ENCODE measurements at regions not wholly inside any gene's neighbourhood (a gene's known extent, or its start where the extent isn't known, plus 50 kb on each side); places are given as distances from the start of the nearest gene placed in this dataset.
"Not testable (repeated sequence)": the region's sequence is repeated elsewhere in the genome, so short reads cannot be mapped to it uniquely, and the experiment has no call there.

- no peaks in the 10 kb centered on the region for H3K4me1 ChIP-seq
- no peak overlapping the region for H3K4me3 ChIP-seq
- in situ Hi-C loops (cut with MboI; ENCODE audit: low sequenced_read_pairs): no loop called here
- no peaks in the 10 kb centered on the region for H3K36me3 ChIP-seq (replicated peaks)
- no peaks in the 10 kb centered on the region for H3K9me3 ChIP-seq
- H3K27me3 ChIP-seq (ENCODE audit: low read depth): no peaks in the 10 kb centered on the region
- DNase-seq (ENCODE audit: low spot score in 2 of 2): no peak
Observed at GRCh38 chr4:137378821-137379220, 153.5 kb downstream of the PCDH18 start.

DNA sequence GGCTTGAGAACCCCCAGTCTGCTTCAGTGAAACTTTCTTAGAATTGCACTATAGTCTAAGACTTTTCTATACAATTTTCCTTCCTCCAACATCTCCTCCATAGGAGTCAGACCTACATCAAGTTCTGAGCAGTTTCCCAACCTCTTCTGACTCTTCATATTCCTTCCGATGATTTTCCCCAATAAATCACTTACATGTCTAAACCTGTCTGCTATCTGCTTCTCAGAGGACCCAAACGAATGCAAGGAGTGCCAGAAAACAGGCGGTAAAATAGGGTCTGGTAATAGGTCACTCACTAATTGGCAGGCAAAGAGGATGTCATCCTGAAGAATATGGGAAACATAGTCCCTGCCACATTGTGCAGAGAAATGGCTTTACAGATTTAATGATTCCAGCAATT is 153.9 kb downstream of the PCDH18 start:
- Histone ChIP-seq H3K4me1 (no peaks in the 10 kb centered on the region), H3K27me3 (ENCODE audit: low read depth) (no peaks in the 10 kb centered on the region), H3K9me3 (no peaks in the 10 kb centered on the region), H3K36me3 (replicated peaks) (no peaks in the 10 kb centered on the region), H3K4me3 (no peak overlapping the region)
- in situ Hi-C loops (cut with MboI; ENCODE audit: low sequenced_read_pairs): no loop called here
- DNase-seq (ENCODE audit: low spot score in 2 of 2): no peak

DNA sequence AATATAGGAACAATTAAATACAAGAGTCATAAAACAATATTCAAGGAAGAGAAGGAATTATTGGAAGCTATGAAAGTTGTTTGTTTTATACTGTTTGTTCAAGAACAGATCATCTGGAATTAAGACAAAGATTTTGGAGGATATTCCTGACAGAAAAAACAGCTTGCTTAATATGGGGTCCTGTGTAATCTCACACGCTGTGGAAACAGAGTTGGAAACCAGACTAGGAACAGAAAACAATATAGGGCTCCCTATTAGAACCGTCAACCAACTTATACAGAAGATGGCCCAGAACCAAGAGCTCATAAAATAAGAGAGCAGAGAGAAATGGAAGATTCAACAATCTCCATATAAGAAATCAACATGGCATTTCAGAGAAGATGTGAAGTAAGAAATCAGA is 156.0 kb downstream of the PCDH18 start:
- DNase-seq (ENCODE audit: low spot score in 2 of 2): no peak
- no peaks in the 10 kb centered on the region; the same call in none of the 2 replicates for H3K4me1 ChIP-seq
- no peak overlapping the region for H3K4me3 ChIP-seq
- no peaks in the 10 kb centered on the region for H3K27me3 ChIP-seq (ENCODE audit: low read depth)
- no peaks in the 10 kb centered on the region for H3K9me3 ChIP-seq
- no peaks in the 10 kb centered on the region for H3K36me3 ChIP-seq (replicated peaks)
- in situ Hi-C loops (cut with MboI; ENCODE audit: low sequenced_read_pairs): no loop called here

DNA sequence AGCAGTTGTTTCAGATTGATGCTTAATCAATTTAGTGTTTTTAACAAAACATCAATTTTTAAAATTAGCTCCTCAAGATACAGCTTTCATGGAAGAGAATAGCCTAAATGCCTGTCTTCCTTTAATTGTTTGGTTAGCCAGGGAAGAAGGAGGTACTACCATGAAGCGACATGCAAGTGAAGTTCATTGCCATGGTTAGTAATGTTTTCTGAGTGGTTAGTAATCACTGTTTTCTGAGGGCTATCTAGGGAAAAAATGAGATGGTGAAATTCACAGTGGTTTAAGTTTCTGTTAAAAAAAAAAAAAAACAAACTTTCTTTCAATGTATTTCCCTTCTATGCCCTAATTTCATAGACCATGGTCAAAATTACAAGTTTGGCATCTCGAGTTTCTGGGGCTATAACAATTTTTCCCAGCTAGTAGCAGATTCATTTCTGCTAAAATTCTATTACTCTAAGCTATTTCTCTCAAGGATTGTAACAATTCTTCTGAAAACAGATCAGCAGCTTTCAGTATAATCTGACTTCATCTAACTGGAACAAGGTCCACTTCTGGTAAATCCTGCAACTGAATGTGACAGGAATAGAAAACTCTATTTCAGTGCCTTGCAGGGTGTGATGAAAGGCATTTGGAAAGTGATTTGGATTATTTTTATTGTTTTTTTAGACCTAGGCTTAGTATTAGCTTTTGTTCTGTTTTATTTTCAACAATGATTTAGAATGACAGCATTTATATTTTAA is 157.0 kb downstream of the PCDH18 start:
- in situ Hi-C loops (cut with MboI; ENCODE audit: low sequenced_read_pairs): no loop called here
- H3K4me3 ChIP-seq: no peak overlapping the region
- DNase-seq (ENCODE audit: low spot score in 2 of 2): no peak
- H3K9me3 ChIP-seq: no peaks in the 10 kb centered on the region
- no peaks in the 10 kb centered on the region for H3K27me3 ChIP-seq (ENCODE audit: low read depth)
- peaks cover 7% of the 10 kb centered on the region for H3K4me1 ChIP-seq
- H3K36me3 ChIP-seq (replicated peaks): no peaks in the 10 kb centered on the region

- no peaks in the 10 kb centered on the region for H3K27me3 ChIP-seq (ENCODE audit: low read depth)
- no peaks in the 10 kb centered on the region for H3K9me3 ChIP-seq
- H3K4me3 ChIP-seq: no peak overlapping the region
- peak in 1 of 2 experiments; percentile 10 for DNase-seq (ENCODE audit: low spot score in 2 of 2)
- in situ Hi-C loops (cut with MboI; ENCODE audit: low sequenced_read_pairs): no loop called here
- H3K36me3 ChIP-seq (replicated peaks): no peaks in the 10 kb centered on the region
- H3K4me1 ChIP-seq: peaks cover 11% of the 10 kb centered on the region
Observed at GRCh38 chr4:137370679-137371078, 161.6 kb downstream of the PCDH18 start.

DNA sequence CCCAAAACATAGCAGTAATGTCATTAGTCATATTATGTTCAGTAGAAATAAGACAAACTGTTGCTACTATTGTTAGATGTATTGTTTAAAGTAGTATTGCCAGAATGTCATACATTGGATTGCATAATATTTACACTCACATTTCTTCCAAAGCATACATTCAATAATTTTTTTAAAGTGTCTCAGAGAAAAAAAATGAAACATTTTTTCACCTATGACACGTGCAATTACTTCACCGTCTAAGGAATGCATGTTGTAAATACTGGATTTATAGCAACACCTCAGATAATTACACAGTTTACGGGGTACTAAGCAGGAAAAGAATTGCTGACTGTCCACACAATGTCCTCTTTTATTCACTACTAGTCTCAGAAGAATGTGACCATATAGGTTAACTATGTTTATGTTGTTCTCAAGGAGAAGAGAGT is 162.1 kb downstream of the PCDH18 start:
- H3K4me3 ChIP-seq: no peak overlapping the region
- H3K27me3 ChIP-seq (ENCODE audit: low read depth): no peaks in the 10 kb centered on the region
- H3K4me1 ChIP-seq: peaks cover 11% of the 10 kb centered on the region
- peak in 1 of 2 experiments; percentile 40 for DNase-seq (ENCODE audit: low spot score in 2 of 2)
- in situ Hi-C loops (cut with MboI; ENCODE audit: low sequenced_read_pairs): no loop called here
- no peaks in the 10 kb centered on the region for H3K9me3 ChIP-seq
- H3K36me3 ChIP-seq (replicated peaks): no peaks in the 10 kb centered on the region

DNA sequence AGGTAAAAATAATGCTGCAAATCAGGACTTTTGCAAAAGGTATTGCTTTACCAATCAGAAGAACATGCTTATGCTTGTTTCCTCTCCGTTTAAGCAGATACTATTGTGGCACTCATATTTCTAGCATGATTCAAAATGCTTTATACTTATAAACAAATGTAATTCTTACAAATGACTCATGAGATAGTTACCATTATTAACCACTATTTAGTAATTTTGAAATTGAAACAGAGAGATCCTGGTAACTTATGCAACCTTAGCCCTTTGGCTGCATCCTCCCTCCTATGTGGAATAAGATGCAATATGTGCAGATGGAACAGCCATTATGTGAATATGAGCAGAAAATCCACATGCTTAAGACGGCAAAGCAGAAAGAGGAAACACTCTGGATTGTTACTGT is 164.7 kb downstream of the PCDH18 start:
- Histone ChIP-seq H3K9me3 (no peaks in the 10 kb centered on the region), H3K4me3 (no peak overlapping the region)
- in situ Hi-C loops (cut with MboI; ENCODE audit: low sequenced_read_pairs): no loop called here

GRCh38 chr4:137363496-137363895 is 168.8 kb downstream of the PCDH18 start:
- Histone ChIP-seq H3K9me3 (no peaks in the 10 kb centered on the region), H3K36me3 (replicated peaks) (no peaks in the 10 kb centered on the region), H3K27me3 (ENCODE audit: low read depth) (no peaks in the 10 kb centered on the region), H3K4me1 (no peaks in the 10 kb centered on the region; the same call in 1 of the 2 replicates), H3K4me3 (no peak overlapping the region)
- no peak for DNase-seq (ENCODE audit: low spot score in 2 of 2)
- in situ Hi-C loops (cut with MboI; ENCODE audit: low sequenced_read_pairs): no loop called here

More for the DNA sequence above, 164.7 kb downstream of the PCDH18 start:
- Histone ChIP-seq H3K27me3 (ENCODE audit: low read depth) (no peaks in the 10 kb centered on the region), H3K36me3 (replicated peaks) (no peaks in the 10 kb centered on the region), H3K4me1 (peaks cover 11% of the 10 kb centered on the region)
- no peak for DNase-seq (ENCODE audit: low spot score in 2 of 2)

GRCh38 chr4:137361756-137362470 is 170.4 kb downstream of the PCDH18 start:
- no peaks in the 10 kb centered on the region for H3K4me1 ChIP-seq
- no peaks in the 10 kb centered on the region for H3K27me3 ChIP-seq (ENCODE audit: low read depth)
- no peaks in the 10 kb centered on the region for H3K9me3 ChIP-seq
- in situ Hi-C loops (cut with MboI; ENCODE audit: low sequenced_read_pairs): no loop called here
- H3K4me3 ChIP-seq: no peak overlapping the region
- no peak for DNase-seq (ENCODE audit: low spot score in 2 of 2)
- H3K36me3 ChIP-seq (replicated peaks): no peaks in the 10 kb centered on the region

DNA sequence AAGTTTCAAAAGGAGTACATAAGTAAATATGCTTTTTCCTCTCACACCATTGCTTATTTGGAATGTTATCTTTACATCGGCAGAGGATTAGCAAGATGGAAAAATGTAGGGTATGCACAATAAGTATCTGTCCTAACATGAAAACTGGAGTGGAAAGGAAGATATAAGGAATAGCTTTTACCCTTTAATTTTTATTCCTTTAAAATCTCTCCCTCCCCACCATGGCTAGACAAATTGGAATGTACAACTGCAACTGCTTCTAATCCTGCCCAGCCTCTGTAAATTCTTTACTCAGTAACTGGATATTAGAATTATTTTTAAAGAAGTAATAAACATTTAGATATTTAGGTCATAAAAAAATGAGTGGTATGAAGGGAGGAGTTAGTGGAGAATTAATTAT is 171.5 kb downstream of the PCDH18 start:
- Histone ChIP-seq H3K36me3 (replicated peaks) (no peaks in the 10 kb centered on the region), H3K27me3 (ENCODE audit: low read depth) (no peaks in the 10 kb centered on the region), H3K4me3 (no peak overlapping the region), H3K4me1 (no peaks in the 10 kb centered on the region), H3K9me3 (no peaks in the 10 kb centered on the region)
- no peak for DNase-seq (ENCODE audit: low spot score in 2 of 2)
- in situ Hi-C loops (cut with MboI; ENCODE audit: low sequenced_read_pairs): no loop called here

DNA sequence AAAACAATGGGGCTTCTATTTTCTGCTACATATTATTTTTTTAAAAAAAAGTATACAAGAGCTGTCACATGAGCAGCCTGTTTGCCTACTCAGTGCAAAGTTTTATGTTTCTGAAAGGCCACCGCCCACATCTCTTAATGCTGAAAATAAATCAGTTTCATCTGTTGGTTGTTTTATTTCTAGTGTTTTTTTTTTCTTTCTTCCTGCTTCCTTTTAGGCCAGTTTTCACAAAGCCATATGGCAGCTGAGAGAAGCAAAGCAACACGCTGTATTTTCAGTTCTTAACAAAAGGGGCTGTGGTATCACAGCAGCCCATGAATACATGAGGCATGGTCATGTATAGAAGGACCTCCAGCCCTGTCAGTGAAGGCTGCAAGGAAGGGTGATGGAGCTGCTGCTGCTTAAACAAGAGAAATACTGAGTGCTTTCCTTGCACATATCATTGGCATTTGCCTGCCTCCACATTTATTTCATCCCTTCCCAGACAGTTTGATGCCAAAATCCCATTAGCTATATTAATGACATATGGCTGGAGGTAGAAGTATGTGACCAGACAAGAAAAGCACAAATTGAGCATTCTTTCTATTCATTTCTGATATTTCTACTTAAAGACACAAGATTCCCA is 172.5 kb downstream of the PCDH18 start:
- Histone ChIP-seq H3K36me3 (replicated peaks) (no peaks in the 10 kb centered on the region), H3K4me1 (no peaks in the 10 kb centered on the region), H3K9me3 (no peaks in the 10 kb centered on the region), H3K4me3 (no peak overlapping the region), H3K27me3 (ENCODE audit: low read depth) (no peaks in the 10 kb centered on the region)
- DNase-seq (ENCODE audit: low spot score in 2 of 2): no peak
- in situ Hi-C loops (cut with MboI; ENCODE audit: low sequenced_read_pairs): no loop called here

DNA sequence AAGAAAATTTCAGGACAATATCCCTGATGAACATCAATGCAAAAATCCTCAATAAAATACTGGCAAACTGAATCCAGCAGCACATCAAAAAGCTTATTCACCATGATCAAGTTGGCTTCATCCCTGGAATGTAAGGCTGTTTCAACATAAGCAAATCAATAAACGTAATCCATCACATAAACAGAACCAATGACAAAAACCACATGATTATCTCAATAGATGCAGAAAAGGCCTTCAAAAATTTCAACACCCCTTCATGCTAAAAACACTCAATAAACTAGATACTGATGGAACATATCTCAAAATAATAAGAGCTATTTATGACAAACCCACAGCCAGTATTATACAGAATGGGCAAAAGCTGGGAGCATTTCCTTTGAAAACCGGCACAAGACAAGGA is 177.7 kb downstream of the PCDH18 start:
- in situ Hi-C loops (cut with MboI; ENCODE audit: low sequenced_read_pairs); H3K27me3 ChIP-seq (ENCODE audit: low read depth); H3K4me3 ChIP-seq; H3K36me3 ChIP-seq (replicated peaks); H3K9me3 ChIP-seq; DNase-seq (ENCODE audit: low spot score in 2 of 2); H3K4me1 ChIP-seq: not testable (repeated sequence)

GRCh38 chr4:137347371-137347770 is 184.9 kb downstream of the PCDH18 start:
- Histone ChIP-seq H3K36me3 (replicated peaks) (no peaks in the 10 kb centered on the region), H3K9me3 (no peaks in the 10 kb centered on the region), H3K4me1 (no peaks in the 10 kb centered on the region), H3K4me3 (no peak overlapping the region), H3K27me3 (ENCODE audit: low read depth) (no peaks in the 10 kb centered on the region)
- in situ Hi-C loops (cut with MboI; ENCODE audit: low sequenced_read_pairs): no loop called here
- DNase-seq (ENCODE audit: low spot score in 2 of 2): no peak

- no peaks in the 10 kb centered on the region for H3K9me3 ChIP-seq
- in situ Hi-C loops (cut with MboI; ENCODE audit: low sequenced_read_pairs): no loop called here
Observed at GRCh38 chr4:137345597-137345996, 186.7 kb downstream of the PCDH18 start.

More at GRCh38 chr4:137345597-137345996, 186.7 kb downstream of the PCDH18 start:
- H3K36me3 ChIP-seq (replicated peaks): no peaks in the 10 kb centered on the region
- no peak overlapping the region for H3K4me3 ChIP-seq
- no peak for DNase-seq (ENCODE audit: low spot score in 2 of 2)
- no peaks in the 10 kb centered on the region for H3K4me1 ChIP-seq
- no peaks in the 10 kb centered on the region for H3K27me3 ChIP-seq (ENCODE audit: low read depth)
